GM18868 (cell line): ENCODE measurements at regions not wholly inside any gene's neighbourhood (a gene's known extent, or its start where the extent isn't known, plus 50 kb on each side); places are given as distances from the start of the nearest gene placed in this dataset.

Experiments used
- ATAC-seq: cut with Tn5 transposase; IDR thresholded peaks from one replicate; pipeline ENCODE4 v1.9.1; 2021; ENCODE audit warnings: mild to moderate bottlenecking, moderate library complexity; ENCODE audit not compliant: unreplicated experiment

DNA sequence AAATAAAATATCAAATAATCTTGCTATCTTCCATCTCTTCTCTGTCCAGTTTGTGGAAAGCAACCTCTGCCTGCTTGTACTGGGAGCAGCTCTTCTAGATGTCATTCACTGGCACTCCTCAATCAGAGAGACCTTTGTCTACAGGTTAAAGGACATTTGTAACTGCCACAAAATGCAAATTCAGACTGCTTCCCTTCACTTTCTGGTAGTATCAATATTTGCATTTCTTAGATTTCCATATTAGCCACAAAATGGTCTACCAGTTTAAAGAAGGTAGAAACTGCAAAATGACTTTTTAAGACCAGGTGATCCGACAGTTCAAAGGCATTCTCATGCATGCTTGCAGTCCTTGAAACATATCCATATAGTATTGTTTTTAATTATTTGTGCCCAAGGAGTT, 51.7 kb upstream of the RCN1 start:
- ATAC-seq = no peak

DNA sequence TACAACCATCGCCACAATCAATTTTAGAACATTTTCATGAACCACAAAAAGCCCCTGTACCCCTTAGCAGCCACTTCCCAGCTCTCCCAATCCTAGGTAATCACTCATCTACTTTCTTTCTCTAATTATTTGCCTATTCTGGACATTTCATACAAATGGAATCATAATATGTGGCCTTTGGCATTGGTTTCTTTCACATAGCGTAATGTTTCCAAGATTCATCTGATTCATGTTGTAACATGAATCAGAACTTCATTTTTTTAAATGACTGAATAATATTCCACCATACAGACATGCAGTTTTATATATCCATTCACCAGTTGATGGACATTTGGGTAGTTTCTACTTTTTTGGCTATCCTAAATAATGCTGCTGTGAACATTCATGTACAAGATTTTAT, 56.2 kb upstream of the RCN1 start:
- no peak for ATAC-seq

DNA sequence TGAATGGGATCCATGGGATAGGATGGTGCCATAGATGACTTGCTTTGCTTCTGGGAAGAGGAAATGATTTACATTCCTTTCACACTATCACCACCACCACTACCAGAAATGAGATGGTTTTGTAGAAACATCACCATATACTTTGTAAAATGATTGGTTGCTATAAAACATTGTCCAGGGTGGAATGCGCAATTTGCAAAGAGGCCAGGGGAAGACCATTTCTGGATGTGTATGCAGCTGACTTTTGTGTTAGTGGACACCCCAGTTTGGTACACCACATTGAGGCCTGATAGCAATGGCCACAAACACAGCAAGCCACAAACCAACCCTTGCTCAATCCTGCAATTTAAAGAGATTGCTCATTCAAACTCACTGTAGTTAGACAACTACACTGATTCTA, 56.7 kb upstream of the RCN1 start:
- ATAC-seq = no peak

DNA sequence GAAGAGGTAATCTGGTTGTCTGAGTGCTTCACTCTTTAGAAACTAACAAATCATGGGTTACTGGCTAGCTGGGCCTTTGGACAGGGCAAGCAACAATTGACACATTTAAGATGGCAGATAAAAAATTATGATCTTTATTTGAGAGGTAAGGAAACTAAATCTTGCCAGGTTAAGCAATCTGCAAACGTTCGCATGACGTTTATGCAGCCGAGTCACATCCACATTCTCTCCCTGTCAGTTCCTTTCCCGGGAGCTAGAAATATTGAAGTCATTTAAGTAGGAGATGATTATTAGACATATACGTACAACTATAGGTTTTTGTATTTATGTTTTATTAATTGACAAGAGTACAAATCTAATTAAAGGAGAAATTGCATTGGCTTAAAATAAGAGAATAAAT, 57.4 kb upstream of the RCN1 start:
- no peak for ATAC-seq

DNA sequence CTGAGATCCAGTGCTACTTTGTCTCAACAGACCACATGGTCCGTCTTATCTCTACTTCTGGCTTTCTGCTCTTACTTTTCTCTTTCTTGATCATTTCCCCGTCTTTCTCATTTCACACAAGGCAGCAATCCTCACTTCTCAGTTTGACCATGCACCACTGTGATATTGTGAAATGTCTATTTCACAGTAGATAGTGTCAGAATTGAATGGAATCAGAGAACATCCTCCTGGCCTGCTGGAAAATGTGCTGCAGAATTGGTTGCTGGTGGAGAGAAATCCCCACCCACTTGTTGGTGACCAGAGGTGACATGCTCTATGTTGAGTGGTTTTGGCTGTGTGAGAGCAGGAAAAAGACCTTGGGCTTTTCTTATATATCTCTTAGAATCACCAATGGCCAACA, 57.8 kb upstream of the RCN1 start:
- peak; percentile 41 for ATAC-seq

DNA sequence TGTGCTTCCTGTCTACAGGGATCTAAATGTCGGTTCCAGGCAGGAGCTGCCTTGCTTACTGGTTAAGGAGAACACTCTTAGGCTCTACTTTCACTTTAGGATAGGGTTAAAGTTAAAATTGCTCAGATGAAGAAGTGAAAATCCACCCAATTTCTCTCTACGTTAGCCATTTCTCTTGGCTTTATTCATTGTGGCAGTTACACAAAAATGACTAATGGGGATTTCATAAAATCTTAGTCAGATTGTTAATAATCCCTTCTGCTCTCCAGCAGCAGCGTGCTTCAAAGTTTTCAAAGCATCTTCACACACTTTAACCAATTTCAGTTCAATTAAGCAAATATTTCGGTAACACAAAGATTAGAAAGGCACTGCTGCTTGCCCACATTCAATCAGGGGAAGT, 58.4 kb upstream of the RCN1 start:
- peak; percentile 68 for ATAC-seq

DNA sequence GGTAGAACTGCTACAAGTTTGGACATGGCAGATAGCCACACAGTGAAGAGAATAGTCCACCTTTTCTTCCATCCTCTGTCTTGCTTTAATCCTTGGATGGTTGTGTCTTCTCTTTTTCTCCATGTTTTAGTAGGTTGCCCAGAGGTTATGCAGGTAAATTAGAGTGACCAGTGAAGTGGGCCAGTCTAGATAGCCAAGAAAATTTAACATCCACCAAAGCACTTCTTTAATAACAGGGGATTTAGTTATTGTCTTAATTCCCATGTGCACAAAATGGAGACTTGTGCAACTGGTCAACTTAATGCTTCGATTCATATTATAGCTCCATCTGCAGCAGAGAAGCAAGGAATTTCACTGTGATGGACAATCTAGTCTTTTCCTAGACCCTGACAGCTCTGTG, 58.8 kb upstream of the RCN1 start:
- ATAC-seq = no peak

DNA sequence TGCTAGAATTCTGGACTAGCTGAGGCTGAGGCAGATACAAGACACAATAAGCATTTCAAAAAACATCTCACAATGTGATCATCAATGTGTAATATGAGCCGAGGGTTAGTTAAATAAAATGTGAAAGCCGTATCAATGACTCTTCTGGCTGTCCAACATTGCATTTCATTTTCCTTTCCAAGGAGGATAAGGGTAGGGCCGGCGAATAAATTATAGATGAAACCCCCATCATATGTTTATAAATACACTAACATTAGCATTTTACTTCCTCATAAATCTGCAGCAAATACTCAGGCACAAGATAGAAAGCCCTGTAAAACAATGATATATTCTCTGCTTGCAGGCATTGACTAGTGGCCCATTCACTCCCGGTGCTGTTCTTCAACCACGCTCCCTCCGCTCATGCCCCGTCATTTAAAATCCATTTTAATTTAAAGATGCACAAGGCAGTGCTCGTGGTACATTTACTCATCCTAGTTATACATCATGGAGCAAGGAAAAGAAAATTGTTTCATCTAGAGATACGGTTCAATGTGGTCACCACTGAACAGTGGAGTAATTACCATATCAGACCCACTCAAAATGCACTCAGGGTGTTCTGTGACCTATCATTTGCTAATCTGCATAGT, 59.9 kb upstream of the RCN1 start:
- ATAC-seq = no peak

DNA sequence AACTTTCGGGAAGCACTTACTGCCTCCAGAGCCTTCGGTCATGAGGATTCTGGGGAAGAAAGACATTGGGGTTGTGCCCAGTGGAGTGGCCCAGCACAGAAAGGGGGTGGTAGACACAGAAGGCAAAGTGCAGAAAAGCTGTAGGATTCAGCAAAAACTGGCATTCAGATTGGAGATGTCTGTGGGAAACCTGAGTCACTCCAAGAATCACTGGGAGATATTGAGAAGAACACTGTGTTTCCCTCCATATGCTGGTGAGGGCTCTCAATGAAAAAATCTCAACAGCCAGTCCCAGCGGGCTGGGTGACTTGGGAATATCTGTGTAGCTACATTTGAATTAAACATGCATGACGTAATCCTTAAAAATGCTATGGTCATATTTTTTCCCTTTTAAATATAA, 61.2 kb upstream of the RCN1 start:
- no peak for ATAC-seq

DNA sequence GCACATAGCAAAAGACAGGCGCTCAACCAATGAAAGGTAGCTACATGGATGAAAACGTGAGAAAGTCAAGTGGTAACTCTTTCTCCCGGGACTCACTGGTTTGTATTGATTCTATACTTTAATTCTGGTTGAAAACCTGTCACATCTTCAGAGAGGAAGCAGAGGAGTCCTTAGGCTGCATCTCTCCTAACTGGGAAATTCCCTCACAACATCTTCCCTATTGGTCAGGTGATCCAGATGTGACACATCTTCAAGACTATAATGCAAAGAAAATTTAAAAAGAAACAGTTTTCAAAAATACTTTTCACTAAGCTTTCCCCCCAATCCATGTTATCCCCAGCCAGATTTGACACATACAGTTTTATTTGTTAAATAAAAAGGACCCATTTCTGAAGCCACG, 62.7 kb upstream of the RCN1 start:
- ATAC-seq = no peak

DNA sequence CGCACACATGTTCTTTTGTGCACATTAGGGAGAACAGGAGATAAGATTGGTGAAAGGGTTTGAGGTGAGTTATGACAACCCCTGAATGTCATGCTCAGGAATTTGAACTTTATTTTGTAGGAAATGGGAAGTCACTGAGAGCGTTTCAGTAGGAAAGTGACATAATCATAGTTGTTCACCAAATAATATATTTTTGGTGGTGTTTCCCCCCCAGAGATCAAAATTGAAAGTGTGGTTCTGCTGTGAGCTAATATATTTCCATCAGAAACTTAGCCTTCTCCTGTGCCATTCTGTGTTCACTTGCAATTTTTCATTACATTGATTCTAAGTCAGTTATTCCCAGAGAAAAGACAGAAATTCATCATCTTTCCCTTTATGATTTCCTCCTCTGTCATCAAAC, 64.1 kb upstream of the RCN1 start:
- no peak for ATAC-seq

DNA sequence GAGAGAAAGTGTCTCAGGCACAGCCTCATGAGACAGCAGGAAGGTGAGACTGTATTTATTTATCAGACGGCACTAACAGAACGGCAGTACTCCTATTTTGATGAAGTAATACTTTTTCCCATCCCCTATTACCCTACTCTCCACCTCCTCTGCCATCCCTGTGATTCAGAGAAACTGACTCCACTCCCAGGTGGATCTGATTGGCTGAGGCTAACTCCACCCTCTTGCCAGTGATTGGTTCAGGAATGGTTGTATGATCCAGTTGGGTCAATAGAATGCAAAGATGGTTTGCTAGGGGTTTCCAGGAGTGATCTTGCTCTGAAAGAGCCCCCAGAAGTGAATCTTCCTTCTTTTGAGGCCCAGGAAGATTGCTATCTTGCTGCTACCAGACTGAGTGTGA, 65.9 kb upstream of the RCN1 start:
- ATAC-seq = no peak

DNA sequence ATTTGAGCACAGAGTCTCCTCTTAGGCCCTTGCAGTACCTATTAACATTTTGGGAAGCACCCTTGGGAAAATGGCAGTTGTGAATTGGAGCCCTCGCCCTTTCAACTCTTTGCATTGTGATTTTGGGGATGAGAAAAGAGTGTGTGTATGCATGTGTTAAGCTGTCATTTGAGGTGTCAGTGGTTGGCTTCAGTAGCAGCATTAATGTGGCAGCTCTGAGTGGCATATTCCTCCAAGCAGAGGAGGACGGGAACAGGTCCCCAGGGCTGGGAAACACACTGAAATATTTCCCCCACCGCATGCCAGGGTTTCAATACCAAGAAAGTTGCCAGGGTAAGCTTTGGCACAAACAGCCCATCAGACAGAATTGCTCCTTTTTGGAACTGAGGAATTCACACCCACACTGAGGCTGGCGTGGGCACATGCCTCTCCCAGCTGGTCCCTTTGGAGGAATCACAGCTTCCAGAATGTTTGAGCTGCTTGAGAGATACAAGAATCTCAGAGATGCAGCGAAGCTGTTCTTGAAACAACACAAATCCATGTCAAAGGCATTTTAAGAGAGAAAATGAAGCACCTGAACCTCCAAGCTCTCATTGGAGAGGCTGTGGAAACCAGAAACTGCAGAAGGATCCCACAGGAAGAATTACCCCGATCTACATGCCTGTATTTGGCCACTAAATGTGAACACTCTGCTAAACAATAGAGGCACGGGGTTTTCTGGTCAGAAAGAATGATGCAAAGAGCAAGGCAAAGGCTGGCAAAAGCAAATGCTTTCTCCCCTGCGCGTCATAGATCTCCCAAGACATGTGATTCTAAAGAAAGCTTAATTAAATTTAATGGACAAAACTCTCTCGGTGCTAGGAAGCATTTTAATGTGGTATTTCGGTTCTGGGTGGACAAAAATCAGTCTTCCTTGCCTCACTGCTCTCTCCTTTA, 67.2 kb upstream of the RCN1 start:
- ATAC-seq = no peak

DNA sequence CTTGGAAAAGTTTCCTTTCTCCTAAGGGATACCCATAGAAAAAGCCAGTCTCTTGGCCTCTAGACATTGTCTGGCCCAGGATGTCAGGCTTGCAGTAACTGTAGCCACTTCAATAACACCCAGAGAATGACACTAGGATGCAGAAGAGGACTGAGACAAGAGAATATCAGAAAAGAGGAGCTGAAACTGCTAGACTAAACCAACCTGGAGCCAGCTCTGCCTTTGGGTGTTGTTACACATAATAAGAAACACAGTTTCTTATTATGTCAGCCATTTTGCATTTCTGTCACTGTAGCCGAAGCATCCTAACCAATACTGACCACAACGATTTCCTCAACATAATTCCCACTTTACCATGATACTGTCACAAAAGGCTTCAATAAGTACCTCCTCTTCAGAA, 72.2 kb upstream of the RCN1 start:
- ATAC-seq = no peak

DNA sequence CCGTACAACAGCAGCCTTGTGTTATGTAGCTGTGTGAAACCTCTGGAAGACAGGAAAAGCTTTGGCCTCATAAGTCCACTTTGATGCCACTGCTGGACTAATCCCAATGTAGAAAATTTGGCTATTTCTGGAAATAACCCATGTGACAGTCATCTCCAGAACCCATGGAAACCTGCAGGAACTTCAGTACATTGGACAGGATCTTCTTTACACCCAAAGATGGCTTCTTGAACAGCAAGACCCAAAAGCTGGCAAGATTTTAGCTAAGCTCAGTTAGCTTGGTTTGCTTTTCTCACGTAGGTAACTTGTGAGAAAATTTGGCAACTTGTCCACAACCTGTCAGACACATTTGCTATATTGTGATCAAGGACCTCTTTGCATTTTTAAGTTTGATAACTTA, 74.8 kb upstream of the RCN1 start:
- no peak for ATAC-seq

DNA sequence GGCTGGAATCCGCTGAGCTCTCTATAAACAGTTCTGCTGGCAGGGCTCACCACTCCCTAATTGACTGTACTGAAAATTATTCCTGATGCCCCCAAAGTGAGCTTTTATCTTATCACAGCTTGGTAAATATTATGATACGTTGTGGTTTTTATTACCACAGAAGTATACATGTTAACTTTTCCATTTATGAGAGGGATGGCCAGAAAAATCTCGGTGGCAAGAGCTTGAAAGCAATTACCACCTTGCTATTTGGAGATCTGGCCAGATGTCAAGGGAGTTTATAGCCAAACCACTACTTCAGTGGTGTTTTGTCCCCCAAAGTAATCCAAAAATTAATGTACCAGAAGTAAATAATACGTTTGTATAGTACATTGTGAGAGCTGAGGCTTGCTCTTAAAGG, 75.4 kb upstream of the RCN1 start:
- ATAC-seq = no peak

DNA sequence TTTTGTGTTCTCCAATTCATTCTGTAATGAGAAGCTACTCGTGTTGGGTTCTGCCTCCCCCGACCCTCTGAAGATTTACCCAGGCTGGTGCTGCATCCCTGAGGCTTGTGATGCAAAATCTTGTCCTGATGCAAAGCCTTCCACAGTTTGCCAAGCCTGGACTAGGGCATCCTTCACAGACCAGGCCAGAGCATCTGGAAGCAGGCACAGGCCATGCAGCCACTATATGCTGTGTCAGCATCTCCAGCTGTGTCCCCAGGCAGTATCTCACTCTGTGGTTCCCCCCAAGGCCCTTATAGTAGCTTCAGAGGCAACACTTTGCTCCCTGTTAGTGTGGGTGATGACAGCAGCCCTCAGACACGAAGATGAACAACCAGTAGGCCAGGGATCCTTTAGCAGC, 77.3 kb upstream of the RCN1 start:
- no peak for ATAC-seq

DNA sequence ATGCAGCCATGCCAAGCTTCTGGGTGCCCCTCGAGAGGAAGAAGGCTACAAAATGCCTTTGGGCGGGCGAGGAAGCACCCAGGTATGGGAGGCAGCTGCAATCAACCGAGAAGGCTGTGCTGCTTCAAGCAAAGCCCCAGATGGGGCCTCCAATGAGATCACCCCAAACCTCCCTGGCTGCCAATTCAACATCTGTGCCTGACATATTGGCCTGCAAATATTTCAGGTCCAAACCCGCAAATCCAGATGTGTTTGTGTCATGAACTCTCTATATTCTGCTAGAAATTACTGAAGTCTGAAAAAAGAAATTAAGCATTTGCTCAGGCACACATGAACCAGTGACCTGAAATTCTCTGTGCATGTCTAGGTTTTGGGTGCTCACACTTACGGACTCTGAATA, 78.8 kb upstream of the RCN1 start:
- ATAC-seq = no peak

DNA sequence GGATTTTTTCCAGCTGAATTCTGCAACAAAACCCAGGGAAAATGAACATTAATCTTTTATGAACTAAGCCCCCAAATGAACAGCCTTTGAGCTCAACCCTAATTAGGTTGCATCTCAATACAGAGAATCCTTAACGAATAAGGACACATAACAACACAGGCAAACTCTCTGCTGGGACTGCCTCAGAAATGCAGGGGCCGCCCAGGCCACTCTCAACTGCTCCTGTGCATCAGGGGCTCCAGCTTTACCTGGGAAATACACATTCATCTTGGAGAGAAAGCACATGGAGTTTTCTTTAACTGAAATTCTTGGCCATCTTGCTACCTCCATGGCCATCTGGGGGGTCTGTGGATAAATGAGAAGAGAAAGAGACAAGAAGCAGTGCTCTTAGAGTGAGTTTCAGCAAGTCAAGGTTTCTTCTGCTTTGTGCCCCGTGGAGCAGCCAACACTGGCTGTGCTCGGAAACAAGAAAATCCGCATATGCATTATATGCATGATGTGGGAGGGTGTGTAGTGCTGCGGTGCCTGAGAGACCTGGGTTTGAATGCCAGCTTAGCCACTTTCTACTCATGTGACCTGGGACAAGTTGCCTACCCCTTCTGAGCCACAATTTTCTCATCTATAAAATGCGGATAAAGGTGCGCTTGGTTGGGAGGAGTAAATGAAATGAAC, 81.9 kb upstream of the RCN1 start:
- no peak for ATAC-seq

DNA sequence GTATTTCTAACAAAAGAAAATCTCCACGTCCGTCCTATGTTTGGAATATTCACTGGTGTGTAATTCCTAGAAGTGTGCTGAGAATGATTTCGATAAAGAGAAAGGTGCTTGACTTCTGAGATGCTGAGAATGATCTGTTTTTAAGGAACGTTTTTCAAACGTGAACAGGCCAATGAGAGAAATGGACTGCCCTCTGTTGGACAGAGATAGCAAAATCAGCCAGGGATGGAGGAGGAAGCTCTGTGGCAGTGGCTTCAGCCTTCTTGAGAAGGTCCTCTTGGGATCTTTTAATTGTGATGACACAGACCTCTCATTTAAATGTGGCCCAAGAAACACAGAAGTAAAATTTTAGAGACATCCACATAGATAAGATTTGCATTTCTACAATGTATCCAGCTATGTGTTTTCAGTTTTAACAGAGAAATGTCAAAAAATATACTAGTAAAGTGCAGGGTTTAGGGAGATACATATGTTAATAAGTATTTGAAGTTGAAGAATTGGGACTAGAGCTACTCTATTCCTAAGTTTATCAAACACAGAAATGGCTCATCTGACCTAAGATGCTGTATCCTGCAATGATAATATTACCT, 84.0 kb upstream of the RCN1 start:
- peak; percentile 78 for ATAC-seq

DNA sequence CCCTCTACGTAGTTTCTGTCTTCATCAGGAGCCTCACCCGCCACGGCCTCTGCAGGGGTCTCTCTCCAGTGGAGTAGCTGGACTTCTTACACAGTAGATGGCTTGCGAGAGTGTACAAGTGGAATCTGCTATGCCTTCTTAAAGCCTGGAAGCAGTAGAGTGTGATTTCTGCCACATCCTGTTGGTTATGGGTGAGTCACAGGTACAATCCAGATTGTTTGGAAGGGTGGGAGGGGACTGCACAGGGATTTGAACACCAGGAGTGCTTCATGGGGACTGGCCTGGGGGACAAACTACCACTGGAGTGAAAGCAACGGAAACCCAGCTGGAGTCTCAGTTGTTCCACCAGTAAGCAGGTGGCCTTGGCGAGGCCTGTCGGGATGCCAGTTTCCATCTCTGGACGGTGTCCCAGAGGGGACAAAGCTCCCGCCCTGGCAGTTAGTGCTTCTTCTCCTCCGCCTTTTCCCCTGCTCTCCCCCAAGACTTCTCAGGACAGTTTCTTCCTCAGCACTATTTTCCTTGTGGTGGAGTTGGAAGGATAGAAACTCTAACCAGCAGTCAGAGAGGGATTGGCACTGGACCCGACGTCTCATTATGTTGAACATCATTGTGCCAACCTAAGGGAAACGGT, 85.0 kb upstream of the RCN1 start:
- ATAC-seq = no peak
